Stimulated activated CD4-positive, alpha-beta T cell treated with anti-CD3 and anti-CD28 coated beads, Interleukin-12 subunit alpha, Interleukin-12 subunit beta, amount 100 ng/mL, for 48 hours (primary cell): ENCODE measurements at regions not wholly inside any gene's neighbourhood (a gene's known extent, or its start where the extent isn't known, plus 50 kb on each side); places are given as distances from the start of the nearest gene placed in this dataset.

Experiments used
- DNase-seq, 3 donors: peaks; one replicate each; pipeline ENCODE4 v3.0.0-alpha.2; 2020; ENCODE audit warnings: low read depth in 2 of 3, low spot score in 1 of 3

DNA sequence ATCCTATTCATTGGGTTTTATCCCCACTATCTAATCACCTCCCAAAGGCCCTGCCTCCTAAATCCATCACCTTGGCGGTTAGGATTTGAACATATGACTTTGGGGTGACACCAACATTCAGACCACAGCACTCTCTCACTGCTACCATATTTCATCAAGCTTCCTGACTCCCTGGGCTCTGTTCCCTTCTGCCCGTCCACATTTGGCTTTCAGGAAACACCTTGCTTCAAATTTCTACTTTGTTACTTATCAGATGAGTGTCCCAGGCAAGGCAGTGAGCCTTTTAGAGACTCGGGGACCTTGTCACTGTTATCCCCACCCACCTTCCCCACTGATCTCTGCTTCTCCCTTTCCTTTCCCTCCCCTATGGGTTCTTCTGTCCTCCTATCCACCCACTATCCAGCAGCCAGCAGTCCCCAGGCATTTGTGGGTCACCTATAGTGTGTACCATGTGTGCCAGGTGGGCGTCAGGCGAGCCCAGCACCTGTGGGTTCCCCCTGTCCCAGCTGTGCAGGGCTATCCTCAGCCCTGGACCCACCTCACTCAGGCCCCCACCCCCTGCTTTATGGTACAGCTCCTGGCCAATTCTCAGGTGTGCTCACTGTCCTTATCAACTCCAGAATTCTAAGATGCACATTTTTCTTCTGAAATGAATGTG, 230.9 kb downstream of the LOXHD1 start:
- DNase-seq = no peak

DNA sequence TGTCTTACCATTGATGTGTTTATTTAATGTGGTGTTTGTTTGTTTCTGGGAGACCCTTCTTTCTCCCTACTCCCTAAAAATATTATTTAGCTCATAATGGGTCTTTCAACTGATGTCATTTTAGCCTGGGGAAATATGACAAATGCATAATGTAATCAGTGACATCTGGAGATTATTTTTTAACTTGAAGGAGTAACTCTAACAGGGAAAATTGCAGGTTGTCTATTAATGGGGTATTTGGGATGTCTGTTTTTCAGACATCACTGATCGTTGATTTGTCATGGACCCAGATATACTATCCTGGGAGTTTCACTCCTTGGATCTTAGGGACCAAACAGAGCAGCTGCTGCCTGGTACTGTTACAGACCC, 230.4 kb downstream of the LOXHD1 start:
- no peak for DNase-seq
